ENCODE measurements at regions not wholly inside any gene's neighbourhood (a gene's known extent, or its start where the extent isn't known, plus 50 kb on each side); places are given as distances from the start of the nearest gene placed in this dataset.

DNA sequence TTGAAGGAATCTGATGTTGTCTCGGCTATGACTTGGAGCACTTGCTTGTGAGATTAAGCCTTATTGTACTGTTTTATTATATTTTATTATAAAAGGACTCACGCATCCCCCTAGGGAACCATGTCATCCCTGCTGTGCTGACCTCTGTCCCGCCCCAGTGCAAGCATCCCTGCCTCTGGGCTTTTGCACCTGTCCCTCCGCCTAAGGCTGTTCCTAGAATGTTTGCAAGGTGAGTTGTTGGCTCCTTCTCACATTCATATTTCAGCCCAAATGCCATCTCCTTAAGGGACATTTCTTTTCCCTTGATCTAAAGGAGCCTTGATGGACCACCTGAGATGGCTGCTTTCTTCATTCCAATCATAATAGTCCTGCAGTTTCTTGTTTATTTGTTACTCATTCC lies 236.9 kb upstream of the IGFBP3 start:
- Histone ChIP-seq H3K36me3 (replicated peaks in 1 of 2) (no peaks in the 10 kb centered on the region), H3K4me1 (replicated peaks in 1 of 2) (no peaks in the 10 kb centered on the region), H3K9me3 (replicated peaks in 1 of 3) (peaks cover 0 to 3% (median 0%) of the 10 kb centered on the region in 3 donors), H3K27ac (no peak overlapping the region), H3K27me3 (no peaks in the 10 kb centered on the region), H3K4me3 (no peak overlapping the region)
- 85 to 94% (median 92%) methylated on average over 4 of the region's 4 CpGs for whole genome bisulfite sequencing, 4 donors
- TF ChIP-seq POLR2A (IDR thresholded peaks at IDR 0.05): no peak
- intact Hi-C loops (cut with DNase I): no loop called here
- no peak for DNase-seq

- 76 to 89% (median 87%) methylated on average over 5 of the region's 5 CpGs for WGBS, 4 donors
- no peak overlapping the region for H3K4me3 ChIP-seq
- TF ChIP-seq CTCF (IDR thresholded peaks at IDR 0.05) (no peak), POLR2A (IDR thresholded peaks at IDR 0.05) (no peak)
- intact Hi-C loops (cut with DNase I): no loop called here
- H3K4me1 ChIP-seq (replicated peaks in 1 of 2): no peaks in the 10 kb centered on the region
- peaks cover 0 to 3% (median 0%) of the 10 kb centered on the region in 3 donors for H3K9me3 ChIP-seq (replicated peaks in 1 of 3)
- DNase-seq: no peak
- no peaks in the 10 kb centered on the region for H3K36me3 ChIP-seq (replicated peaks in 1 of 2)
- H3K27ac ChIP-seq: no peak overlapping the region
- H3K27me3 ChIP-seq: no peaks in the 10 kb centered on the region
These were observed 236.3 kb upstream of the IGFBP3 start for GRCh38 chr7:46157404-46157803.

DNA sequence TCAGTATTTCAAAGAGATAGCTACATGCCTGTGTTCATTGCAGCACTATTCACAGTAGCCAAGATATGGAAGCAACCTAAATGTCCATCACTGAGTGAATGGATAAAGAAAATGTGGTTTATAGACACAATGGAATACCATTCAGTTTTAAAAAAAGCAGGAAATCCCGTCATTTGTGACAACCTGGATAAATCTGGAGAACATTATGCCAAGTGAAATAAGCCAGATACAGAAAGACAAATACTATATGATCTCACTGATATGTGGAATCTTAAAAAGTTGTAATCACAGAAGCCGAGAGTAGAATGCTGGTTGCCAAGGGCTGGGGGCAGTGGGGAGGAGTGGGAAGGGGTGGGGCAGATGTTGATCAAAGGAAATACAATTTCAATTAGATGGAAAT lies 235.8 kb upstream of the IGFBP3 start:
- no peak for DNase-seq
- H3K4me1 ChIP-seq (replicated peaks in 1 of 2): no peaks in the 10 kb centered on the region
- H3K9me3 ChIP-seq (replicated peaks in 1 of 3): peaks cover 0 to 3% (median 0%) of the 10 kb centered on the region in 3 donors
- no peak overlapping the region for H3K4me3 ChIP-seq
- intact Hi-C loops (cut with DNase I): no loop called here
- TF ChIP-seq POLR2A (IDR thresholded peaks at IDR 0.05) (no peak), CTCF (IDR thresholded peaks at IDR 0.05) (no peak)
- WGBS, 4 donors: 52 to 79% (median 68%) methylated on average over 2 of the region's 2 CpGs
- H3K36me3 ChIP-seq (replicated peaks in 1 of 2): no peaks in the 10 kb centered on the region
- no peak overlapping the region for H3K27ac ChIP-seq
- H3K27me3 ChIP-seq: no peaks in the 10 kb centered on the region

DNA sequence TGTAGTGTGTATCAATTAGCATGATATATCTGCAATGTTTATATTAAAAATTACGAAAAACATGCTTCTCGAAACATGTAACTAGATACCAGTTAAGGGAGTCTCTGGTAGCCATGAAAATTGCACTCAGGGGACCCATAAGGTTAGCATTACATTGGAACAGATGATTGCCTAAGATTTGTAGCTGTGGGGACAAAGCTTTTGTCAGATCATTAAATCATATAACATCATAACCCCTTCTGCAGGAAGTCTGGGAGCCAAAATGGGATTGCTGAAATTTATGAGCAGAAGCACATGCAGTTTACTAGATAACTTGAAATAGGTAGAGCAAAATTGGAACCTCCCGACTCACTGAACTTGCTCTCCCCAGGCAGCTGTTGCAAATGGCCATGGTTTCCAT lies 235.0 kb upstream of the IGFBP3 start:
- intact Hi-C loops (cut with DNase I): no loop called here
- H3K4me1 ChIP-seq (replicated peaks in 1 of 2): no peaks in the 10 kb centered on the region
- no peak for DNase-seq
- H3K27ac ChIP-seq: no peak overlapping the region
- H3K36me3 ChIP-seq (replicated peaks in 1 of 2): no peaks in the 10 kb centered on the region
- TF ChIP-seq POLR2A (IDR thresholded peaks at IDR 0.05) (no peak), CTCF (IDR thresholded peaks at IDR 0.05) (no peak)
- H3K27me3 ChIP-seq: no peaks in the 10 kb centered on the region
- 68 to 77% (median 71%) methylated on average over 3 of the region's 3 CpGs for WGBS, 4 donors
- no peak overlapping the region for H3K4me3 ChIP-seq
- peaks cover 0 to 3% (median 0%) of the 10 kb centered on the region in 3 donors for H3K9me3 ChIP-seq (replicated peaks in 1 of 3)

- intact Hi-C loops (cut with DNase I): no loop called here
- H3K27me3 ChIP-seq: no peaks in the 10 kb centered on the region
- no peaks in the 10 kb centered on the region for H3K4me1 ChIP-seq (replicated peaks in 1 of 2)
- TF ChIP-seq POLR2A (IDR thresholded peaks at IDR 0.05) (no peak), CTCF (IDR thresholded peaks at IDR 0.05) (no peak)
- H3K36me3 ChIP-seq (replicated peaks in 1 of 2): no peaks in the 10 kb centered on the region
- no peak for DNase-seq
- H3K4me3 ChIP-seq: no peak overlapping the region
- H3K27ac ChIP-seq: no peak overlapping the region
- H3K9me3 ChIP-seq (replicated peaks in 1 of 3): peaks cover 0 to 3% (median 0%) of the 10 kb centered on the region in 3 donors
- WGBS, 4 donors: 82 to 88% (median 86%) methylated on average over 4 of the region's 4 CpGs
These were observed 234.3 kb upstream of the IGFBP3 start for GRCh38 chr7:46155367-46155766.

Data from adrenal gland (tissue), 9 donors.